Stomach smooth muscle (tissue), 2 donors: ENCODE measurements at regions not wholly inside any gene's neighbourhood (a gene's known extent, or its start where the extent isn't known, plus 50 kb on each side); places are given as distances from the start of the nearest gene placed in this dataset.
"Not testable (repeated sequence)": the region's sequence is repeated elsewhere in the genome, so short reads cannot be mapped to it uniquely, and the experiment has no call there.

ENCODE experiments used
- H3K27ac ChIP-seq: one replicate; pipeline ENCODE4 v1.7.0; 2013; ENCODE audit warnings: mild to moderate bottlenecking, low read length, inconsistent platforms
- H3K27me3 ChIP-seq, 2 donors: one replicate each; pipeline ENCODE4 v1.7.0; 2013; ENCODE audit warnings: low read length in 2 of 2; ENCODE audit not compliant: insufficient read depth in 2 of 2, control insufficient read depth in 1 of 2
- H3K36me3 ChIP-seq, 2 donors: one replicate each; pipeline ENCODE4 v1.7.0; 2013; ENCODE audit warnings: low read length in 2 of 2; ENCODE audit not compliant: control insufficient read depth in 2 of 2, insufficient read depth in 2 of 2
- H3K4me1 ChIP-seq: one replicate; pipeline ENCODE4 v1.7.0; 2013; ENCODE audit warnings: low read length; ENCODE audit not compliant: control insufficient read depth, insufficient read depth
- H3K4me3 ChIP-seq, 2 donors: one replicate each; pipeline ENCODE4 v1.7.0; 2013; ENCODE audit warnings: low read length in 2 of 2
- H3K9ac ChIP-seq, 2 donors: one replicate each; pipeline ENCODE4 v1.7.0; 2013; ENCODE audit warnings: low read length in 2 of 2, mild to moderate bottlenecking in 1 of 2
- H3K9me3 ChIP-seq, 2 donors: one replicate each; pipeline ENCODE4 v1.7.0; 2013; ENCODE audit warnings: low read length in 2 of 2; ENCODE audit not compliant: control insufficient read depth in 2 of 2
- donor health status: healthy.
- donor health status: Pancreatic carcinoma.

GRCh38 chr13:66154976-66155375 is 1075.2 kb downstream of the PCDH9 start:
- H3K9me3 ChIP-seq: no peaks in the 10 kb centered on the region
- H3K36me3 ChIP-seq: no peaks in the 10 kb centered on the region
- H3K27me3 ChIP-seq: no peaks in the 10 kb centered on the region
- no peaks in the 10 kb centered on the region for H3K4me1 ChIP-seq
- H3K4me3 ChIP-seq: no peak overlapping the region
- H3K27ac ChIP-seq: no peak overlapping the region
- H3K9ac ChIP-seq: no peak overlapping the region

GRCh38 chr13:66154354-66154753 is 1075.8 kb downstream of the PCDH9 start:
- Histone ChIP-seq H3K4me3 (no peak overlapping the region), H3K9ac (no peak overlapping the region), H3K4me1 (no peaks in the 10 kb centered on the region), H3K36me3 (no peaks in the 10 kb centered on the region), H3K27ac (no peak overlapping the region), H3K27me3 (no peaks in the 10 kb centered on the region), H3K9me3 (no peaks in the 10 kb centered on the region)

GRCh38 chr13:66152596-66152995 is 1077.5 kb downstream of the PCDH9 start:
- no peak overlapping the region for H3K4me3 ChIP-seq
- no peaks in the 10 kb centered on the region for H3K36me3 ChIP-seq
- H3K9me3 ChIP-seq: no peaks in the 10 kb centered on the region
- H3K9ac ChIP-seq: no peak overlapping the region
- H3K27ac ChIP-seq: no peak overlapping the region
- H3K4me1 ChIP-seq: no peaks in the 10 kb centered on the region
- H3K27me3 ChIP-seq: no peaks in the 10 kb centered on the region

DNA sequence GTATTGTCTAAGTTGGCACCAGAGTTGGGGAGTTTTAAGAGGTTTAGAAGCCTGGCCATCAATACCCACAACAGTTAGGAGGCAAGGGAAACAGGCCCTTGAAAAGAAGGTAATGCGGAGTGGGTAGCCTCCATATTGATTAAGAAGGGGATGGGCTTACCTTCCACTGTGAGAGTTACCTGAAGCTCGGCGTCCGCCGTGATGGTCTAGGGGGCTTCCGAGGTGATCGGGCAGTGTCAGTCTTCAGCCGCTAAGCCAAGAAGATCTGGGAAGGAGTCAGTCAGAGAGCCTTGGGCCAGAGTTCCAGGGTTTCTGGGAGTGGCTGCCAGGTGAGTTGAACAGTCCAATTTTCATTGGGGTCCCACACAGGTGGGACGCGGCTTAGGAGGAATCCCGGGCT is 1085.8 kb downstream of the PCDH9 start:
- not testable (repeated sequence) for H3K4me1 ChIP-seq, H3K9me3 ChIP-seq, H3K27ac ChIP-seq, H3K36me3 ChIP-seq, H3K27me3 ChIP-seq, H3K9ac ChIP-seq, H3K4me3 ChIP-seq

DNA sequence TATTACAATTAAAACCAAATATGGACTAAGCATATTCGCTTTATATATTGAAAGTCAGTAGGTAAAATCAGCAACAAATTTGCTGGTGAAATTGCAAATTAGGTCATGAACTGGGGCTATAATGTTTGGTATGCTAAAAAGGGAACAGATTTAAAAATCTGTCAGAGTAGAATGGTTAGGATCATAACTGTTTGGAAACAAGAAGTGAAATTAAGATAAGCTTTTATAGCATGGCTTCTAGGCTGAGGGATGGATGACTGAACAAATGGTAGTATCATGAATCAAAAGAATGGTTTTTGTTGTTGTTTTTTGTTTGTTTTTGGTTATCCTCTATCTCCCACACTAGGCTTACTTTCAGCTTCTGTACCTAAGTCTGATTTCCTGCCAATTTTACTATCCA is 1090.4 kb downstream of the PCDH9 start:
- H3K9ac ChIP-seq: no peak overlapping the region
- no peak overlapping the region for H3K27ac ChIP-seq
- no peaks in the 10 kb centered on the region for H3K36me3 ChIP-seq
- no peak overlapping the region for H3K4me3 ChIP-seq
- no peaks in the 10 kb centered on the region for H3K27me3 ChIP-seq
- peaks cover 0 to 4% of the 10 kb centered on the region in 2 donors for H3K9me3 ChIP-seq
- H3K4me1 ChIP-seq: no peaks in the 10 kb centered on the region

DNA sequence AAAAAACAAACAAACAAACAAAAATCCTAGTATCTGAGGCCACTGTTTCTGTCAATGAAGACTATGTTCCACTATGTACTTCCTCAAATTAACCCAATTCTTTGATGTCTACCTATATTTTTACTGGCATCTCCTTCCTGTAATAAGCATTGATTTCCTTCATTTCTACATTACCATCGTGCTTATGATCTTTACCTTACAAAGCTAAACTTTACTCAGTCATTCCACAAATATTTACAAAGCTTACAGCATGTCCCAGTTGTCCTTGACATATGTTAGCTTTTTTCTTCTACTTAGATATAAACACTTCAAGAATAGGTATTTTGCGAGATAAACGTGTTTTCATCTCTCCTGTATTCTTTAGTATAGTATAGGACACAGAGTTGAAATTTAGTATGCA is 1090.9 kb downstream of the PCDH9 start:
- Histone ChIP-seq H3K27ac (no peak overlapping the region), H3K36me3 (no peaks in the 10 kb centered on the region), H3K4me1 (no peaks in the 10 kb centered on the region), H3K27me3 (no peaks in the 10 kb centered on the region), H3K9ac (no peak overlapping the region), H3K4me3 (no peak overlapping the region), H3K9me3 (peaks cover 0 to 4% of the 10 kb centered on the region in 2 donors)

DNA sequence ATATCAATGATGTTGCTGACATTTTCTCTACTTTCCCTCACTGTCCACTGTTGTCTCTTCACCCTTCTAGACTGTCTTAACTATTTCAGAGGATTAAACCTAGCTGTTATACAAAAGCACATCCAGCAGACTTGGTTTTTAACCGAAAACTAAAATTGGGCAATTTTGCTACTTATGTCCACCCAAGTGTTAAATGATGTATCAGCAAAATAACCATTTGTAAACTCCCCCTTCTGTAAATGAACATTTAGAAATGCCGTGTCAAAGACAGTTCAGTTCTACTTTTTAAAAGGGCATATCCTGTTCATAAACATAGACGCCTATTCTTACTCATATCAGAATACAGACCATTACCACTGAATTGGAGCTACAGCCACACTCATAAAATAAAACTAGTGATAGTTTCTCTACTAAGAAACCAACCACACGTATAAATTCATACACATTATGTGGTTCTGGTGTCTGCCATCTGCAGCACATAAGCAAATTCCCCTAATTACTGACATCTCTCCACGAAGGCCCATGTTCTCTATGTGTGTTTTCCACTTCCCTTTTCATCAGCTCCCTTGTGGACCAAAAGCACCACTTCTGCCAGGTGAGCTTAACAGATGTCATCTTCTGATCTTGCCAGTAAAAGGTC is 1091.8 kb downstream of the PCDH9 start:
- Histone ChIP-seq H3K27ac (no peak overlapping the region), H3K4me3 (no peak overlapping the region), H3K4me1 (no peaks in the 10 kb centered on the region), H3K9me3 (peaks cover 0 to 4% of the 10 kb centered on the region in 2 donors), H3K9ac (no peak overlapping the region), H3K27me3 (no peaks in the 10 kb centered on the region), H3K36me3 (no peaks in the 10 kb centered on the region)

GRCh38 chr13:66137384-66137783 is 1092.8 kb downstream of the PCDH9 start:
- Histone ChIP-seq H3K36me3 (no peaks in the 10 kb centered on the region), H3K27ac (no peak overlapping the region), H3K27me3 (no peaks in the 10 kb centered on the region), H3K9ac (no peak overlapping the region), H3K9me3 (peaks cover 0 to 4% of the 10 kb centered on the region in 2 donors), H3K4me1 (no peaks in the 10 kb centered on the region), H3K4me3 (no peak overlapping the region)

- H3K4me3 ChIP-seq: no peak overlapping the region
- H3K9me3 ChIP-seq: no peaks in the 10 kb centered on the region
- H3K36me3 ChIP-seq: no peaks in the 10 kb centered on the region
- H3K27ac ChIP-seq: no peak overlapping the region
- no peak overlapping the region for H3K9ac ChIP-seq
- no peaks in the 10 kb centered on the region for H3K27me3 ChIP-seq
- no peaks in the 10 kb centered on the region for H3K4me1 ChIP-seq
Measured at GRCh38 chr13:66128692-66129269, 1101.4 kb downstream of the PCDH9 start.

DNA sequence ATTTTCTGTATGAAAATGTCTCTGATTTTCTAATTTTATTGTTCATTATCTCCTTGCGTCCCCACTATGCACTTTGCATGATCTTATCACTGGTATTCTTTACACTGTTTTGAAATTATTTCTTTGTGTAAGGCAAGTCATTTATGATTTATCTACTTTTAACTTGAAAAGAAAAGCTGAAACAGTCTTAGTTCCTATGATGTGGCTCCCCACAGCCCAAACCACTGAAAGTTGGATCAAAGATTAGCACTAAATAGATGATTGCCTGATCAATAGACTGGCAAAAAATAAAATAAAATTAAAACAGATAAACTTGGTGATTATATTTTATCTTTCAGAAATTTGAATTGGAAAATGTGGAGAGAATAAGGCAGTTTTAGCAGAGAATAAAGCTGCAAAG is 1101.9 kb downstream of the PCDH9 start:
- no peaks in the 10 kb centered on the region for H3K4me1 ChIP-seq
- H3K4me3 ChIP-seq: no peak overlapping the region
- H3K27ac ChIP-seq: no peak overlapping the region
- H3K9ac ChIP-seq: no peak overlapping the region
- H3K9me3 ChIP-seq: no peaks in the 10 kb centered on the region
- H3K36me3 ChIP-seq: no peaks in the 10 kb centered on the region
- no peaks in the 10 kb centered on the region for H3K27me3 ChIP-seq

GRCh38 chr13:66117563-66117962 is 1112.6 kb downstream of the PCDH9 start:
- Histone ChIP-seq H3K27ac (no peak overlapping the region), H3K4me3 (no peak overlapping the region), H3K36me3 (no peaks in the 10 kb centered on the region), H3K27me3 (no peaks in the 10 kb centered on the region), H3K9ac (no peak overlapping the region), H3K4me1 (no peaks in the 10 kb centered on the region), H3K9me3 (no peaks in the 10 kb centered on the region)
